ENCODE measurements at regions not wholly inside any gene's neighbourhood (a gene's known extent, or its start where the extent isn't known, plus 50 kb on each side); places are given as distances from the start of the nearest gene placed in this dataset.

- no peak for TF ChIP-seq CTCF (IDR thresholded peaks at IDR 0.05; ENCODE audit: low read depth, low read length)
- peak; percentile 5 for DNase-seq (ENCODE audit: extremely low read depth, low read depth)
These were observed 243.0 kb upstream of the RUNX1 start for GRCh38 chr21:35291973-35292627.

GRCh38 chr21:35291034-35291433 lies 241.9 kb upstream of the RUNX1 start:
- no peak for DNase-seq (ENCODE audit: extremely low read depth, low read depth)
- TF ChIP-seq CTCF (IDR thresholded peaks at IDR 0.05; ENCODE audit: low read depth, low read length): no peak

- no peak for DNase-seq (ENCODE audit: extremely low read depth, low read depth)
- TF ChIP-seq CTCF (IDR thresholded peaks at IDR 0.05; ENCODE audit: low read depth, low read length): no peak
These were observed 239.1 kb upstream of the RUNX1 start for GRCh38 chr21:35288238-35288637.

GRCh38 chr21:35284199-35284598 lies 235.1 kb upstream of the RUNX1 start:
- TF ChIP-seq CTCF (IDR thresholded peaks at IDR 0.05; ENCODE audit: low read depth, low read length): no peak

GRCh38 chr21:35282944-35283343 lies 233.8 kb upstream of the RUNX1 start:
- DNase-seq (ENCODE audit: extremely low read depth, low read depth): no peak
- no peak for TF ChIP-seq CTCF (IDR thresholded peaks at IDR 0.05; ENCODE audit: low read depth, low read length)

More at GRCh38 chr21:35284199-35284598, 235.1 kb upstream of the RUNX1 start:
- DNase-seq (ENCODE audit: extremely low read depth, low read depth): peak; percentile 8

- no peak for TF ChIP-seq CTCF (IDR thresholded peaks at IDR 0.05; ENCODE audit: low read depth, low read length)
- DNase-seq (ENCODE audit: extremely low read depth, low read depth): no peak
These were observed 232.9 kb upstream of the RUNX1 start for GRCh38 chr21:35281956-35282355.

- DNase-seq (ENCODE audit: extremely low read depth, low read depth): no peak
- no peak for TF ChIP-seq CTCF (IDR thresholded peaks at IDR 0.05; ENCODE audit: low read depth, low read length)
These were observed 231.1 kb upstream of the RUNX1 start for GRCh38 chr21:35280231-35280630.

All from AG09319 (cell line).